B cell (primary cell): ENCODE measurements at regions not wholly inside any gene's neighbourhood (a gene's known extent, or its start where the extent isn't known, plus 50 kb on each side); places are given as distances from the start of the nearest gene placed in this dataset.

Source experiments
- ATAC-seq: fragments of 200-7000 bp; cut with Tn5 transposase; one replicate; pipeline ENCODE4 v1.10.0; 2021; ENCODE audit warnings: low read depth, mild to moderate bottlenecking, moderate number of reproducible peaks, moderate library complexity
- CTCF ChIA-PET: fragments of 350-600 bp; sonication (Branson Sonifier 250); formaldehyde crosslinking; loops from one replicate; lab custom pipeline; 2021; ENCODE audit warnings: antibody characterized with exemption, inconsistent platforms; lab: Charles Lee
- POLR2A ChIA-PET: fragments of 350-600 bp; sonication (Branson Sonifier 250); formaldehyde crosslinking; loops from one replicate; lab custom pipeline; 2021; ENCODE audit warnings: antibody characterized with exemption; lab: Charles Lee
- DNase-seq: peaks from one replicate; pipeline ENCODE4 v3.0.0; 2013
- H2AFZ ChIP-seq: 2 replicates; pipeline ENCODE4 v1.6.1; 2012; ENCODE audit warnings: mild to moderate bottlenecking, low read depth, low read length; ENCODE audit not compliant: insufficient read depth, poor library complexity, severe bottlenecking
- H3K27ac ChIP-seq, 2 donors: 1 replicate in 1 of 2; 2 replicates in 1 of 2; pipeline ENCODE4 v1.5.1; 2012 to 2013; ENCODE audit warnings: low read length in 2 of 2, mild to moderate bottlenecking in 2 of 2, moderate library complexity in 1 of 2
- H3K27me3 ChIP-seq, 4 experiments: fragments of 200-600 bp in 1 of 4; sonication (generic) in 1 of 4; replicated peaks in 1 of 4; 1 replicate in 2 of 4; 2 replicates in 2 of 4; pipeline versions ENCODE4 v1.6.1 to v1.7.0; 2013 to 2016; ENCODE audit warnings: low read length in 3 of 4, mild to moderate bottlenecking in 2 of 4, mixed read lengths in 1 of 4, moderate library complexity in 1 of 4; ENCODE audit not compliant: insufficient read depth in 4 of 4, control insufficient read depth in 3 of 4; ENCODE audit errors: control extremely low read depth in 1 of 4
- H3K36me3 ChIP-seq, 2 experiments: replicated peaks in 1 of 2; 1 replicate in 1 of 2; 2 replicates in 1 of 2; pipeline versions ENCODE4 v1.6.1 to v1.7.1; 2013; ENCODE audit warnings: low read length in 1 of 2; ENCODE audit not compliant: insufficient read depth in 2 of 2, control insufficient read depth in 1 of 2; ENCODE audit errors: control extremely low read depth in 1 of 2, extremely low read depth in 1 of 2
- H3K4me1 ChIP-seq, 2 donors: fragments of 200-600 bp in 1 of 2; sonication (generic) in 1 of 2; 1 replicate in 1 of 2; 2 replicates in 1 of 2; pipeline versions ENCODE4 v1.5.1 to v1.6.1; 2013 to 2017; ENCODE audit warnings: low read length in 2 of 2; ENCODE audit not compliant: control insufficient read depth in 2 of 2, insufficient read depth in 2 of 2
- H3K4me2 ChIP-seq: replicated peaks from 2 replicates; pipeline ENCODE3; 2012; ENCODE audit warnings: mild to moderate bottlenecking, low read depth, low read length; ENCODE audit not compliant: poor library complexity, severe bottlenecking
- H3K4me3 ChIP-seq, 5 experiments: fragments of 200-600 bp in 1 of 5; sonication (generic) in 1 of 5; 1 replicate in 3 of 5; 2 replicates in 2 of 5; pipeline versions ENCODE4 v1.5.1 to v1.7.0; 2011 to 2016; ENCODE audit warnings: low read length in 4 of 5, mild to moderate bottlenecking in 4 of 5, low read depth in 2 of 5, control low read depth in 1 of 5, moderate library complexity in 1 of 5; ENCODE audit not compliant: insufficient read depth in 1 of 5; ENCODE audit errors: control extremely low read depth in 1 of 5, extremely low read depth in 1 of 5
- H3K79me2 ChIP-seq: fragments of 200-600 bp; sonication (generic); one replicate; pipeline ENCODE4 v1.6.0; 2016; ENCODE audit warnings: low read length; ENCODE audit not compliant: control insufficient read depth, insufficient read depth
- H3K9ac ChIP-seq: fragments of 200-600 bp; sonication (generic); 2 replicates; pipeline ENCODE4 v1.6.1; 2017; ENCODE audit warnings: mild to moderate bottlenecking, low read length, moderate library complexity
- H3K9me3 ChIP-seq, 3 donors: one replicate each; pipeline versions ENCODE4 v1.6.1 to v1.7.1; 2013; ENCODE audit warnings: low read length in 2 of 3; ENCODE audit not compliant: control insufficient read depth in 2 of 3, insufficient read depth in 1 of 3; ENCODE audit errors: control extremely low read depth in 1 of 3
- H4K20me1 ChIP-seq: 2 replicates; pipeline ENCODE4 v1.6.0; 2012; ENCODE audit warnings: mild to moderate bottlenecking, low read length; ENCODE audit not compliant: insufficient read depth, control insufficient read depth, poor library complexity, severe bottlenecking
- H3K27ac Mint-ChIP-seq: one replicate; pipeline ENCODE4 v1.8.0; 2021; ENCODE audit warnings: mixed read lengths
- H3K27me3 Mint-ChIP-seq: one replicate; pipeline ENCODE4 v1.8.0; 2021; ENCODE audit warnings: mixed read lengths
- H3K4me1 Mint-ChIP-seq: one replicate; pipeline ENCODE4 v1.8.0; 2021; ENCODE audit warnings: mixed read lengths
- H3K4me3 Mint-ChIP-seq: one replicate; pipeline ENCODE4 v1.8.0; 2021; ENCODE audit warnings: mixed read lengths
- H3K9me3 Mint-ChIP-seq: one replicate; pipeline ENCODE4 v1.8.0; 2022; ENCODE audit warnings: mixed read lengths; ENCODE audit not compliant: insufficient read depth
- CTCF ChIP-seq: fragments of 200-600 bp; IDR thresholded peaks from one replicate; pipeline ENCODE4 v1.8.0; 2022; ENCODE audit warnings: antibody characterized with exemption, mild to moderate bottlenecking
- EZH2 ChIP-seq: IDR thresholded peaks from 2 replicates; pipeline ENCODE4 v1.6.1; 2012; ENCODE audit warnings: borderline replicate concordance, low read depth, mild to moderate bottlenecking, moderate library complexity, low read length; ENCODE audit not compliant: insufficient read depth, poor library complexity, severe bottlenecking
- WGBS: methylation state at CpG from one replicate; pipeline ENCODE4 v1.1.5; 2013; ENCODE audit warnings: missing lambda C conversion rate; ENCODE audit not compliant: insufficient coverage; 5-methylcytosine and 5-hydroxymethylcytosine counted together
- intact Hi-C: fragments of 100-400 bp; cut with micrococcal nuclease; formaldehyde crosslinking; loops from one replicate; pipeline ENCODE4 v1.10.0; 2022

- no peak overlapping the region for H2AFZ ChIP-seq
- H3K4me3 Mint-ChIP-seq: no peak overlapping the region
- ChIA-PET CTCF (no interaction called here), POLR2A (no interaction called here)
- H3K9ac ChIP-seq: no peak overlapping the region
- no peak overlapping the region for H3K4me3 ChIP-seq
- no peak overlapping the region for H3K4me2 ChIP-seq
- no peaks in the 10 kb centered on the region for H4K20me1 ChIP-seq
- no peaks in the 10 kb centered on the region for H3K36me3 ChIP-seq
- intact Hi-C loops: no loop called here
- ATAC-seq: no peak
- WGBS: 88% methylated on average over 1 of the region's 2 CpGs
- H3K9me3 ChIP-seq: no peaks in the 10 kb centered on the region
- no peaks in the 10 kb centered on the region for H3K9me3 Mint-ChIP-seq
- H3K4me1 ChIP-seq: no peaks in the 10 kb centered on the region
- H3K4me1 Mint-ChIP-seq: no peaks in the 10 kb centered on the region
- H3K27ac Mint-ChIP-seq: no peak overlapping the region
- no peak for DNase-seq
- H3K27ac ChIP-seq: no peak overlapping the region
- H3K79me2 ChIP-seq: no peaks in the 10 kb centered on the region
- H3K27me3 ChIP-seq: peaks cover 0 to 3% (median 0%) of the 10 kb centered on the region in 4 experiments
- no peak for TF ChIP-seq EZH2
- no peak for TF ChIP-seq CTCF
- peaks cover 8% of the 10 kb centered on the region for H3K27me3 Mint-ChIP-seq
These were observed 527.9 kb downstream of the DHX35 start for GRCh38 chr20:39489986-39490560.

- Histone ChIP-seq H4K20me1 (no peaks in the 10 kb centered on the region), H3K4me2 (no peak overlapping the region), H3K9me3 (no peaks in the 10 kb centered on the region), H3K9ac (no peak overlapping the region), H3K27ac (no peak overlapping the region), H3K79me2 (no peaks in the 10 kb centered on the region), H3K36me3 (no peaks in the 10 kb centered on the region), H3K4me1 (no peaks in the 10 kb centered on the region), H3K27me3 (no peaks in the 10 kb centered on the region), H2AFZ (no peak overlapping the region), H3K4me3 (no peak overlapping the region)
- POLR2A ChIA-PET: no interaction called here
- no peak for ATAC-seq
- no peak for TF ChIP-seq CTCF
- TF ChIP-seq EZH2: no peak
- no peak for DNase-seq
- Mint-ChIP-seq H3K4me3 (no peak overlapping the region), H3K9me3 (no peaks in the 10 kb centered on the region), H3K27me3 (no peaks in the 10 kb centered on the region), H3K27ac (no peak overlapping the region), H3K4me1 (no peaks in the 10 kb centered on the region)
- intact Hi-C loops: no loop called here
- CTCF ChIA-PET: no interaction called here
- WGBS: no CpG with 5 or more reads among the region's 2 CpGs
These were observed 518.3 kb downstream of the DHX35 start for GRCh38 chr20:39480276-39481043.
